ENCODE measurements at regions not wholly inside any gene's neighbourhood (a gene's known extent, or its start where the extent isn't known, plus 50 kb on each side); places are given as distances from the start of the nearest gene placed in this dataset.
"Not testable (repeated sequence)": the region's sequence is repeated elsewhere in the genome, so short reads cannot be mapped to it uniquely, and the experiment has no call there.

DNA sequence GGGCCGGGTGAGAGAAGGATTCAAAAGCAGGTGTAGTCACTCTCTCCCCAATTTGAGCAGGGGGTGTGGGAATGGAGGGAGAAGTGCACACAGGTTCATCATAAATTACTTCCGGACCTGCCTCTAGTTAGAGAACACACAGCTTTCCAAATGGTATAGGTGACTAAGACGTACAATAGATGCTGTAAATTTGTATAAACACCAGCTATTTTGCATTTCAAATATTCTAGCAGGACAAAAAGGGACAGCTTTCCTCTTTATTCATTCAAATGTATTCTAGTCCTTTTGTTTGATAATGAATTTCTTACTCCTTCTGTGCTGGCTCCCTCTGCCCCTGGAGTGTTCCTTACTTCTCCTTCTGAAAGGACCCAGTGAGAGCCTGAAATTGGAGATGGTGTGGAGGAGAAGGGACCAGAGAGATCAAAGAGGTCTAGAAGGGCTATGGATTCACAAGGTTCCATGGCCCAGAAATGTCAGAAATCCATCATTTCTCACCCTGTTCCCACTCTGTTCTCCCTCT is 53.2 kb upstream of the SH3BP4 start:
- DNase-seq (no peak), ATAC-seq (no peak)
- H3K4me3 Mint-ChIP-seq, result no peak overlapping the region
- no peaks in the 10 kb centered on the region for H3K36me3 Mint-ChIP-seq (ENCODE audit: insufficient read depth)
- no peaks in the 10 kb centered on the region for H3K9me3 Mint-ChIP-seq
- H3K4me1 Mint-ChIP-seq (ENCODE audit: low read depth), result no peaks in the 10 kb centered on the region
- H3K27me3 Mint-ChIP-seq (ENCODE audit: low read depth), result no peaks in the 10 kb centered on the region

DNA sequence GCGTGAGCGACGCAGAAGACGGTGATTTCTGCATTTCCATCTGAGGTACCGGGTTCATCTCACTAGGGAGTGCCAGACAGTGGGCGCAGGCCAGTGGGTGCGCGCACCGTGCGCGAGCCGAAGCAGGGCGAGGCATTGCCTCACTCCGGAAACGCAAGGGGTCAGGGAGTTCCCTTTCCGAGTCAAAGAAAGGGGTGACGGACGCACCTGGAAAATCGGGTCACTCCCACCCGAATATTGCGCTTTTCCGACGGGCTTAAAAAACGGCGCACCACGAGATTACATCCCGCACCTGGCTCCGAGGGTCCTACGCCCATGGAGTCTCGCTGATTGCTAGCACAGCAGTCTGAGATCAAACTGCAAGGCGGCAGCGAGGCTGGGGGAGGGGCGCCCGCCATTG is 63.4 kb upstream of the SH3BP4 start:
- peak overlapping the region; percentile 59 for H3K4me3 Mint-ChIP-seq

DNA sequence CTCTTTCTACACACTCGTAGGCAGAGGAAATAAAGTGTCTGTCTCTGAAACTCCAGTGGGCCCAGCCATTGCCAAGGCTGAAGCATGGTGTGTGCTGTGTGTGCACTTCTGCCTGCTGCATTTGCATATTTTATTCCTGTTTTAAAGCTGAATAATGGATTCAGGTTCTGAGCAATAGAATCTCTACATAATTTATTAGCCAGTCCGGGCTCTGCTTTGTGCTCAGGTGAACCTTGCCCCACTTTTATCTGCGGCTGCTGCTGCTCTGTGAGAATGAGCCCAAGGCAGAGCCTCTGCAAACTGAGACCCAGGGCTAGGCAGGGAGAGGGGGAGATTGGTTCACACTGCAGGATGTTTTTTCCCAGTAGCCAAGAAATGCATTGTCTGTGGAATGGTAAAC is 64.6 kb upstream of the SH3BP4 start:
- ATAC-seq, result no peak

More for the DNA sequence above, 63.4 kb upstream of the SH3BP4 start:
- not testable (repeated sequence) for H3K4me1 Mint-ChIP-seq (ENCODE audit: low read depth); H3K36me3 Mint-ChIP-seq (ENCODE audit: insufficient read depth); H3K9me3 Mint-ChIP-seq; ATAC-seq; DNase-seq
- peaks cover 15% of the 10 kb centered on the region for H3K27me3 Mint-ChIP-seq (ENCODE audit: low read depth)

DNA sequence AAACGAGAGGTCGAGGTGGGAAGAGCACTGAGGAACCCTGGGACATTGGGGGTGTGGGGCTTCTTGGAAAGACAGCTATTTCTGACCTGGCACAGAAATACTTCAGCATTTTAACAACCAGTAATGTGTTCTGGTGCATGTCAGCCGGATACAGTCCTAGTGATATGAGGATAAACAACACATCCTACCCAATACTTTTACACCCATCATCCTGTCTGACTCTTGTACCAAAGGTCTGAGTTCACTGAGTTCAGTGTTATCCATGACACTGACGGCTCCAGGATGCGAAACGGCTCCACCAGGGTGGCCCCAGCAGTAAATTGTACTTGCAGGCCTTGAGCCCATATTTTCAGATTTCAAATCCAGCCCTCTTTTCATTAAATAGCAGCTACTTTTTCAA is 65.9 kb upstream of the SH3BP4 start:
- no peak for DNase-seq
- H3K4me3 Mint-ChIP-seq, result no peak overlapping the region
- H3K36me3 Mint-ChIP-seq (ENCODE audit: insufficient read depth), result no peaks in the 10 kb centered on the region
- peaks cover 15% of the 10 kb centered on the region for H3K27me3 Mint-ChIP-seq (ENCODE audit: low read depth)
- ATAC-seq, result no peak
- peaks cover 2% of the 10 kb centered on the region for H3K4me1 Mint-ChIP-seq (ENCODE audit: low read depth)
- H3K9me3 Mint-ChIP-seq, result no peaks in the 10 kb centered on the region

More for the DNA sequence above, 64.6 kb upstream of the SH3BP4 start:
- peaks cover 15% of the 10 kb centered on the region for H3K27me3 Mint-ChIP-seq (ENCODE audit: low read depth)
- DNase-seq, result no peak
- H3K9me3 Mint-ChIP-seq, result no peaks in the 10 kb centered on the region
- H3K4me1 Mint-ChIP-seq (ENCODE audit: low read depth), result no peaks in the 10 kb centered on the region
- no peak overlapping the region for H3K4me3 Mint-ChIP-seq
- no peaks in the 10 kb centered on the region for H3K36me3 Mint-ChIP-seq (ENCODE audit: insufficient read depth)

DNA sequence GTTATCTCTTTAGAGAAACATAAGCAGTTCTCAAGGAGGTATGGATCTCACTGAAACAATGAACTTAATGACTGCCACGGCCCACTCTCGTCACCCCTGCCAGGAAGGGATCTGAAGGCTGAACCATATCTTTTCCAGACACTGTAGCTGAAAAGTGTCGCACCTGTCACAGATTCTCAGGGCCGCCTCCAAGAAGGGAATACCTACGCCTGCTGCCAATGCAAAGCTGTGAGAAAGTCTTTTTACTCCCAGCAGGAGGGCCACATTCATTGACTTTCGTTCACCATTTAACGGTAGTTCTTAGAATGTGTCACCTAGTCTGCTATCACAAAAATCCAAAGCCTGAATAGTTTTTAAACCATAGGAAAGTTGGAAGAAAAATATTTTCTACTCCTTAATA is 66.7 kb upstream of the SH3BP4 start:
- Mint-ChIP-seq H3K4me3 (no peak overlapping the region), H3K27me3 (ENCODE audit: low read depth) (peaks cover 15% of the 10 kb centered on the region), H3K4me1 (ENCODE audit: low read depth) (peaks cover 2% of the 10 kb centered on the region), H3K36me3 (ENCODE audit: insufficient read depth) (no peaks in the 10 kb centered on the region), H3K9me3 (no peaks in the 10 kb centered on the region)
- no peak for DNase-seq
- no peak for ATAC-seq

DNA sequence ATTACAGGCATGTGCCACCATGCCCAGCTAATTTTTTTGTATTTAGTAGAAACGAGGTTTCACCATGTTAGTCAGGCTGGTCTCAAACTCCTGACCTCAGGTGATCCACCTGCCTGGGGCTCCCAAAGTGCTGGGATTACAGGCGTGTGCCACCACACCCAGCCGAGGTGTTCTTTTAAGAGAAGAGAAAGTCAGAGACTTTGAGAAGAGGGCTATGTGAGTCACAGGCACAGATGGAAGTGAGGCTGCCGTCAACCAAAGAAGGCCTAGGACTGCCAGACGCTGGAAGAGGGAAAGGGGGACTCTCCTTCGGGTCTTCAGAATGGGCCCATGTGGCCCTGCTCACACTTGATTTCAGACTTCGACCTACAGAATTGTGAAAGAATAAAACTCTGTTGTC is 67.2 kb upstream of the SH3BP4 start:
- Mint-ChIP-seq H3K4me3 (no peak overlapping the region), H3K9me3 (no peaks in the 10 kb centered on the region), H3K4me1 (ENCODE audit: low read depth) (peaks cover 2% of the 10 kb centered on the region), H3K36me3 (ENCODE audit: insufficient read depth) (no peaks in the 10 kb centered on the region), H3K27me3 (ENCODE audit: low read depth) (peaks cover 15% of the 10 kb centered on the region)
- ATAC-seq (no peak), DNase-seq (no peak)

DNA sequence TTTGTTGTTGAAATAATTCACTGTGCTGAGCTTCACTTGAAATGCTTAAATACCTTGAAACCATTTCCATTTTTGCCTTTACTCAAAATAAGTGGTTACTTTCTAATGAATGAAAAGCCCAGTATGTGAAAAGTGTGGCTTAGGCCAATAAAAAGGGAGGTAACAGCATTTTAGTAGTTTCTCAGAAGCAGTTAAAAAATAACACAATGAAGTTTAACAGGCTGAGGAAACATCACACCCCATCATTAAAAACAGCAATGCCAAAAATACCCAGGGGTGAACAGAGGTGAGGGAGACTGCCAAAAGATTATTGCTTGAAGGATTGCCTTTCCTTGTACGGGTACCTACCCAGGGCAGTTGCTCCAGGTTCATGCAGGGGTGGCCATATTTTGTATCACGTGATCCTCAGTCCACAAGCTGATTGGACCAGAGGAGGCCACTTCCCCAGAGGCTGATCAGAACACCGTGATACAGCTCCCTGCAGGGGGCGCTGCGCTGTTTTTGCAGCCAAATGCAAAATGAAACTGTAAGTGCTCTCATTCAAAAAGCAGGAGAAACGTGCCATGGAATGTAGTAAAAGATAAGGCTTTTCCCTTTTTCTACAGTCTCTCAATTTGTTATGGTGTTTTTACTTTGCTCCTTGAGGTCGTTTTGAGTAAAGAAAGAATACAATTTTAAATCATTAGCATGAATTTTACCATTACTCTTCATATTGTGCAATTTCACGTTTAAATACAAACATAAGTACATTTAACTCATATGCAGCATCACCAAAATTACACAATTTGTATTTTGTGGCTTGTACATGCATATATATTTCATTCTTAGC is 70.2 kb upstream of the SH3BP4 start:
- no peak for DNase-seq
- H3K27me3 Mint-ChIP-seq (ENCODE audit: low read depth), result peaks cover 9% of the 10 kb centered on the region
- H3K4me1 Mint-ChIP-seq (ENCODE audit: low read depth), result peaks cover 2% of the 10 kb centered on the region
- no peaks in the 10 kb centered on the region for H3K36me3 Mint-ChIP-seq (ENCODE audit: insufficient read depth)
- no peaks in the 10 kb centered on the region for H3K9me3 Mint-ChIP-seq
- no peak overlapping the region for H3K4me3 Mint-ChIP-seq
- peak; percentile 43 to 50 for ATAC-seq

DNA sequence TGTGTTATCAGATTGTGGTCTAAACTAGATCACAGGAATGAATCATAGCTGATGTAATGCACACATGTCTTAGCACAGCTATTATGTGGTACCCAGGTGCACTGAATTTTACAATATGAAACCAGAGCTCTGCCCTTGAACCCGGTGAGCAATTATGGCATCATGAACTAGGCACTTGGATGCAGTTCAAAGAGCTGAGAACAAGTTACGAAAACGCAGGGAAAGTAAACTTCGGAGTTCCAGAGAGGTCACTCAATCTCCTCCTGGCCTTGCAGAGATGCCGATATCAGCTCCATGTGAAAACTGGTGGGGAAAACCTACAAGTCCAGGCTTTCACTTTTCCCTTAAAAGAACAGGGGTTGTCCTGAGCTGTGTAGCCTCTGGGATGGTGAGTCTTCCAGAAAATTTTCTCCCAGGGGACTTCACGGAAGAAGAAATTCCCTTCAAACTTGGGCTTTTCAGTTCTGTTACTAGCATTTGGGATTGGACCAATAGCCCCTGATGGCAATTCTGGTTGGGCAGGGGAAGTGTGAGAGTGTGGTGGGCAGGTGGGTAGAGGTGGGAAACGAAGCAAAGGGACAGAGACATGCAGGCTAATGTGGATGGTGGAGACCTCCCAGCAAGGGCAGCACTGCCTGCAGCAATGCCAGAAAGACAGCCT is 71.1 kb upstream of the SH3BP4 start:
- ATAC-seq (peak; percentile 63 to 77), DNase-seq (no peak)
- Mint-ChIP-seq H3K9me3 (no peaks in the 10 kb centered on the region), H3K4me1 (ENCODE audit: low read depth) (peaks cover 2% of the 10 kb centered on the region), H3K27me3 (ENCODE audit: low read depth) (peaks cover 15% of the 10 kb centered on the region), H3K36me3 (ENCODE audit: insufficient read depth) (no peaks in the 10 kb centered on the region), H3K4me3 (no peak overlapping the region)

DNA sequence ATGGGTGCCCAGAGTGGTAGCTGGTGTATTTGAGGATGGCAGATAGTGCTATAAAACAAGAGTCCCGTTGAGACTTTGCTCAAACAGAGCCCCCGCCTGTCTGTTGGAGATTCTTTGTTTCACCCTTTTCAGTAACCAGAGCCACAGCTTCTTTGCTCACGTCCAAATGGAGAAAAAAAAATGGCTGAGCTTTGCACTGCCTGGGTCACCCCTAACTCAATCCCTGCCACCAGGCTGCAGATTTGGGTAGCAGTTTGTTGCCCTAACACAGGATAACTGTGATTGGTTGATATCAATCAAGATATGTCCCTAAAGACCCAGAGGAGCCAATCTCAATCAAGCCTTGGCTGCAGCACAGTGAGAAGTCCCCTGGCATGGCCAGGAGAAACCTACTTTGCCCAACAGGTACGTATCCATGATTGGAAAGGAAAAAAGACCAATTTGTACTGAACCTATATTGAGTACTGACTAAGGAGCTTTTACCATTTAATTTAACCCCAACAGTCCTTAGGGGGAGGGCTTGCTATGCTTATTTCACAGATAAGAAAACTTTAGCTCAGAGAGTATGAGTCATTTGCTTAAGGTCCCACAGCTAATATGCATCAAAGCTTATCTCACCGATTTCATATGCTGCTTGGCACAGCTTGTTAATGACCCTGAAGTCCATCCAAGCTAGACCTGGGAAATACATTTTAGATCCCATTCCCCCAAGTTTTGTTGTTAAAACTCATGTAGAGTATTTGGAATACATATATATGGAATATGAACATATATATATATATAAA is 72.0 kb upstream of the SH3BP4 start:
- no peaks in the 10 kb centered on the region for H3K36me3 Mint-ChIP-seq (ENCODE audit: insufficient read depth)
- peaks cover 17% of the 10 kb centered on the region for H3K27me3 Mint-ChIP-seq (ENCODE audit: low read depth)
- ATAC-seq, result peak in 1 of 2 donors; percentile 23
- no peak overlapping the region for H3K4me3 Mint-ChIP-seq
- DNase-seq, result no peak
- H3K4me1 Mint-ChIP-seq (ENCODE audit: low read depth), result peaks cover 2% of the 10 kb centered on the region
- no peaks in the 10 kb centered on the region for H3K9me3 Mint-ChIP-seq

DNA sequence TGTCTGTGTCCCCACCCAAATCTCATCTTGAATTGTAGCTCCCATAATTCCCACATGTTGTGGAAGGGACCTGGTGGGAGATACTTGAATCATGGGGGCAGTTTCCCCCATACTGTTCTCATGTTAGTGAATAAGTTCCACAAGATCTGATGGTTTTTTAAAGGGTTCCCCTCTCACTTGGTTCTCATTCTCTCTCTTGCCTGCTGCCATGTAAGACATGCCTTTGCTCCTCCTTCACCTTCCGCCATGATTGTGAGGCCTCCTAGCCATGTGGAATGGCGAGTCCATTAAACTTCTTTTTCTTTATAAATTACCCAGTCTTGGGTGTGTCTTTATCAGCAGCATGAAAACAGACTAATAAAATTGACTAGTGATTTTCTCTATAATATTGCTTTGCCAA is 75.2 kb upstream of the SH3BP4 start:
- not testable (repeated sequence) for H3K9me3 Mint-ChIP-seq; ATAC-seq; H3K4me3 Mint-ChIP-seq; H3K36me3 Mint-ChIP-seq (ENCODE audit: insufficient read depth); DNase-seq; H3K4me1 Mint-ChIP-seq (ENCODE audit: low read depth)
- peaks cover 21% of the 10 kb centered on the region for H3K27me3 Mint-ChIP-seq (ENCODE audit: low read depth)

DNA sequence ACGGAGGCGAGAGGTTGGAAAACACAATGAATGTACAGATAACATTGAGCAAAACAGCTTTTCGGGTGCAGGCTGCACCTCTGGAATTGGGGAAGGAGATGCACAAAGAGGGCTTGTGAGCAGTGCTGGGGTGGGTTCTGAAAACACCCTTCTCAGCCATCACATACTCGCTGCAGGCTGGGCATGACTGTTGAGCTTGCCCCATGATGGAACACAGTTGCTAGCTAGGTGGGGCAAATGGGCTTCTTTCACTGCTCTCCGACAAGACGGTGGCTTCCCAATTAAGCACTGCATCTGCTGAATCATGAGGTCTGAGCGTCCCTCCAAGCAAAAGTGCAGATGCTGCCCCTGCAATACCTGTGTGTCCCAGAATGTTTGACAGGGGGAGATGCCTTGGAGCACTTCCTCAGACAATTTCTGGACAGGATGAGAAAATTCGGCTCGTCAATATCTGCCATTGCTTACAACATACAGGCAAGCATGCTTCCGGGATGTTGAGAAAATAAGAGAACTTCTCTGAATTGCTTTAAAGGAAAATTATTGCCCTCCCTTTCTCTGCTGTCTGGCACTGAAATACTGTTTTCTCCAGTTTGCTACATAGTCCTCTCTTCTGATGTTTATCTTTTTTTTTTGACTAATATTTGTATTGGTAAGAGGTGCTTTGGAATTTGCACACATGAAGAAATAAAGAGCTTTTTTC is 77.3 kb upstream of the SH3BP4 start:
- H3K9me3 Mint-ChIP-seq, result no peaks in the 10 kb centered on the region
- H3K36me3 Mint-ChIP-seq (ENCODE audit: insufficient read depth), result no peaks in the 10 kb centered on the region
- H3K4me1 Mint-ChIP-seq (ENCODE audit: low read depth), result no peaks in the 10 kb centered on the region
- DNase-seq, result no peak
- no peak for ATAC-seq
- peaks cover 21% of the 10 kb centered on the region for H3K27me3 Mint-ChIP-seq (ENCODE audit: low read depth)
- H3K4me3 Mint-ChIP-seq, result no peak overlapping the region

DNA sequence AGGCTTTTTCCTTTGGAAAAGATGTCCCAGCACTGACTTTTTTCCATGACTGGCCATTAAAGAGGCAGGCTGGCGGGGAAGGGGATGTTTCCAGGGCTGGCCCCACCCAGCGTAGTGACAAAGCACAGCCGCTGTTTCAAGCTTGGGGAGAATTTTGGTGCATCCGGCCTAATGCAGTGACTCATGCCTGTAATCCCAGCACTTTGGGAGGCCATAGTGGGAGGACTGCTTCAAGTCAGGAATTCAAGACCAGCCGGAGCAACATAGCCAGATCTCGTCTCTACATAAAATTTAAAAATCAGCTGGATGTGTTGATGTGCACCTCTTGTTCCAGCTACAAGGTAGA is 78.0 kb upstream of the SH3BP4 start:
- DNase-seq (no peak), ATAC-seq (no peak)
- no peaks in the 10 kb centered on the region for H3K9me3 Mint-ChIP-seq
- peaks cover 16% of the 10 kb centered on the region for H3K27me3 Mint-ChIP-seq (ENCODE audit: low read depth)
- no peaks in the 10 kb centered on the region for H3K36me3 Mint-ChIP-seq (ENCODE audit: insufficient read depth)
- no peak overlapping the region for H3K4me3 Mint-ChIP-seq
- no peaks in the 10 kb centered on the region for H3K4me1 Mint-ChIP-seq (ENCODE audit: low read depth)

DNA sequence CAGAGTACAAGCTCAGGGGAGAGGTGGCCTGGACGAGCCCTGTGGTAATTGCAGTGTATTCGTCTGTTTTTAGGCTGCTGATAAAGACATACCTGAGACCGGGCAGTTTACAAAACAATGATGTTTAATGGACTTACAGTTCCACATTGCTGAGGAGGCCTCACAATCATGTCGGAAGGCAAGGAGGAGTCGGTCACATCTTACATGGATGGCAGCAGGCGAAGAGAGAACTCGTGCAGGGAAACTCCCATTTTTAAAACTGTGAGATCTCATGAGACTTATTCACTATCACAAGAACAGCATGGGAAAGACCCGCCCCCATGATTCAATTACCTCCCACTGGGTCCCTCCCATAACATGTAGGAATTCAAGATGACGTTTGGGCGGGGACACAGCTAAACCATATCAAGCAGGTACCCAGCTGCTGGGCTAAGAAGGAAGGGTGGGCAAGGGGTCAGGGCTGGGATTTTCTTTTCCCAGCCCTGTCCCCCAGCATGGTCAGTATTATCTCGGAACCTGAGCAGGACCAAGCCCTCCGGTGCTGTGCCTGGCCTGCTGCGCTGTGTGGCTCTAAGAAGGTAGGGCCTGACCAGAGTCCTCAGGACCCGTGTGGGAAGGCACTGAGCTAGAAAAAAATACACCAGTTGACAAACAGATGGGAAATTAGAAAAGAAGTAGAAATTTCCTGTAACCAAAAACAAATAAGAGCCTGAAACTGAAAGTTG is 78.6 kb upstream of the SH3BP4 start:
- H3K27me3 Mint-ChIP-seq (ENCODE audit: low read depth), result peaks cover 17% of the 10 kb centered on the region
- no peak for DNase-seq
- H3K9me3 Mint-ChIP-seq, result no peaks in the 10 kb centered on the region

More for the DNA sequence above, 78.6 kb upstream of the SH3BP4 start:
- no peaks in the 10 kb centered on the region for H3K36me3 Mint-ChIP-seq (ENCODE audit: insufficient read depth)
- no peak overlapping the region for H3K4me3 Mint-ChIP-seq
- H3K4me1 Mint-ChIP-seq (ENCODE audit: low read depth), result no peaks in the 10 kb centered on the region
- ATAC-seq, result no peak

All from activated T-cell treated with anti-CD3 and anti-CD28 coated beads, Interleukin-2, amount 50 U/mL, for 4 hours (primary cell).